ENCODE measurements at regions not wholly inside any gene's neighbourhood (a gene's known extent, or its start where the extent isn't known, plus 50 kb on each side); places are given as distances from the start of the nearest gene placed in this dataset.

DNA sequence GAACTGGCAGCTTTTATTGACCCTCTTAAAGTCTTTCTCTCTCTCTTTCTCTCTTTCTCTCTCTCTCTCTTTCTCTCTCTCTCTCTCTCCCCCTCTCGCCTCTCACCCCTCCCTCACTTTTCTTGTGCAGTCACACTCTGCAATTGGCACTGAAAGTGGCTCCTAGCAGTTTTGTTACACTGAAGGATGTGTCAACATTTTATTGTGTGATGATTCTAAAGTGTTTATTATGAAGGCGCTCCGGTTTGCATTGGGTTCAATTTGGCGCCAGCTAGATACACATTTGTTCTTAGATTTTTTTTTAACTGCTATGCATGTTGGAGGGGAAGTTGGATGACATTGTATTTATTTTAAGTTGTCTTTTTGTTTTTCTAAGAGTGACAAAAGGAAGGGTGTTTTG is 64.0 kb upstream of the CHRM3 start:
- DNase-seq: no peak

DNA sequence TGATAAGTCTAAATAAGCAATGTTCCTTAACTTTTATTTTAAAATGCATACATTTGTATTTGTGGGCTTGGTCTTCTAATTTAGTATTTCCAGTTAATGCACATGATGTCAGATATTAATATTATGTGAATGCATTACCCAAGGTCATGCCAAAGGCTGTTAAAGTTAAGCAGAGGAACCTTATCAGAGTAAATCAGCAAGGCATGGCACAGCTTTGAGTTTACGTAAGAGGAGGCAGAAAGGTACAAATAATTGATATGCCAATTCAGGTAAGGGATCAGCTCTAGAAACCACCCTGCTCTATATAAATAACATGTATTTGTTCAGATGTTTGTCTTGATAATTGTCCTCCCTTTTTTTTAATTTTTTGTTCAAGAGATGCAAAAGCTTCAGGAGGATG is 64.5 kb upstream of the CHRM3 start:
- DNase-seq: no peak

DNA sequence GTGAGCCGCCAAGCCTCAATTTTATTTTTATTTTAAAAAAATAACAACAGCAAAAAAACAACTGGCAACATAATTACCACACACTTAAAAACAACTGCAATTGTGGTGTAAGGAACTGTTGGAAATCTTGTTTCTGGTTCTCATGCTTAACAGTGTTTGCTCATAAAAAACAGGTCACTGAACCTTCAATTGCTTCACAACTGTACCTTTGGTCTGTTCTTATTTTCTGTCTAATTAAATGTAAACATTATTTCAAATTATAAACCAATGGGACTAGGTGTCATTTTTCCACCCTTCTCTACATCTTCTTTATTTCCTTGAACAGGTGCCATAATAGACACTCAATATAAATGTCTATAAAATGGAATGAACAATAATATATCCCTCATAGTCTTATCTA is 68.4 kb upstream of the CHRM3 start:
- no peak for DNase-seq

DNA sequence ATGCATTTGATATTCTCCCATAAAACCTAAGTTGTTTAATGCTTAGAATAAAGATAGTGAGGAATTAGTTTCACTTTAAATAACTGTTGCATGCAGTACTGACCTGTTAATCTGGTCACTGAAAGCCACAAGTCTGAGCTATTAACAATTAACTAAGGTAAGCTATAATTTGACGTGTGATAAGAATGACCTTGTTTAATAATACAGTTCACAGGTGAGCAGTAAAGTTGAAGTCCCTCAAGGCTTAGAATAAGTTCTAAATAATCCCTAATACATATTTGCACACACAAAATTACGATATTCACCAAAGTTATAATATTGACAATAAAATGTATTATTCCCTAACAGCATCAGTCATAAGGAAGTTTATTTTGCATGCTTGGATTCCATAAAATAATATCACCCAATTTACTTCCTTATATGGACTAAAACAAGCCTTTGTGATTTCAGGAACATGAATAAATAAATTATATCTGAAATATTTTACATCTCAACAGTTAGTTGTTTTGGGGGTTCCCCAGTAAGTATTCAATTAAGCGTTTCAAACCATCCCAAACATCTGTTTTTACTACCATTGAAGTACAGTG is 70.6 kb upstream of the CHRM3 start:
- DNase-seq: no peak

DNA sequence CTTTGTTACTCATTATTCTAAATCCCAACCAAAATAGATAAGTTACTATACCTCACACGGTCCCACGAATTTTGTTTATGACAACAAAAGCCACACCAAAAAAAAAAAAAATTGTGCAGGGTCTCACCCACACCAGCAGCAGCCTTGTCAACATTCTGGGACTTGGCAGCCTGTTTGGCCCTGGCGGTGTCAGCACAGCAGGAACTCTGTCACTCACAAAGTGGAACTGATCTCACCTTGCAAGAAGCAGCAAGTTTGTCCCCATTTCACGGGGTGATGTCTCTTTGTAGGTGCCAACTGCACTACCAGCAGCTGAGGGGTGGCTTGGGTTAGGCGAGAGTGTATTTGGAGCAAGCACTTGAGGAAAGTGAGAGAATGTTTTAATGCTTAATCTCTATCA is 75.0 kb upstream of the CHRM3 start:
- DNase-seq: no peak

DNA sequence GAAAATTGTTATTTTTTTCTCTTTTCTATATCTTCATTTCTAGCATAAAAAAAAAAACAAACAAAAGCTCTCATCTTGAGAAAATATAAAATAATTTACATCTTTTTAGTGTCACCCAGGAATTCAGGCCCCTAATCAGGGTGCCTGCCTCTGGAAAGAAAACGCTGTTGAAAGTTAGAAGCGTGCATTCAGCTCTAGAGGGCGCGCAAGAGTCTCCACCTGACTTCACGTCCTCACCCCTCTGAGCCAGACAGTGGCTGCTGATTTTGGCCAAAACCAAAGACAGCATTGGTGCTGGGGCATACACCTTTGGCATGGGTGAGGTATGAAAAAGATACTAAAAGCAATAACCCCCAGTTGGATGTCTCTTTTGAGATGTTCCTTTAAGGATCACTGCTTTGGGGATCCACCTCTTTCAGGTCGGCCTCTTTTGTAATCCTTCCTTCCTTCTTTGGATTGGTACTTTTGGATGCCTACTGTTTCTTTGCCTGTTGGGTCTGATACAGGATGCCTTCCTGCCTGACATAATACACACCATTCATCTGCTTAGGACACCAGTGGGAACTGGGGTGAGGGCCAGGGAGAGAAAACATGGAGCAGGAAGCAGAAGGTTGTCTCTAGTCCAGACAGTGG is 77.6 kb upstream of the CHRM3 start:
- no peak for DNase-seq

DNA sequence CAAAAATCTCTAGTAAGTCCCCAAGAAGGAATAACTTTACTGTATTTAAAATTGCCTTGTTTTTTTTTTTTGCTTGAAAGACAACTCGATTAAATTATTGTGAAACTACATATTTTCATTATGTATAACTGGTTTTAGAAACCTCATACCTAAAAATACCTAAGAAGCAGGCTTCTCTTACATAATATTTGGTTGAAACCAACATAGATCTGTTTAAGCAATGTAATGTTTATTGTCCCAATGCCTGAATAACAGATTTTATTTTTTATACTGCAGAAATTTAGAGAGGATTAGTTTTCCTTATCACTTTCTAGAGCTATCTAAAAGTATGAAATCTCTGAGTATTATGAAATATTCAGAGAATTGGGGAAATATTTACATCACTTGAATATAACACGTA is 78.5 kb upstream of the CHRM3 start:
- DNase-seq: no peak

DNA sequence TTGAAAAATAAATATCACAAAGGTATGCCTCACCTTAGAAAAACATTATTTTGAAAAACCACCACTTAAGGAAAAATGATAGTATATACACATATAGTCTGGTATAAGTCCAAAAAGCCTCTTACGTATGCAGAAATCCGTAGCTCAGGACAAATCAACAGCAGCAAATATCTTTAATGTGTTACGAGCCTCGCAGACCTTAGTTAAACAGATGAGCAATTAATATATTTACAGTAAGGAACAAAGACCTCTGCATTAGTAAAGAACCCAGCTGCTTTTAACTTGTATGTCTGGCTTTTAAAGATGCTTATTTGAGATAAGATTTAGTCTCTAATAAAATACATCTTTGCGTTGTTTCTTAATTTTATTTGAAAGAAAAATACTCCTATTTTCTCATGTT is 79.9 kb upstream of the CHRM3 start:
- DNase-seq: no peak

DNA sequence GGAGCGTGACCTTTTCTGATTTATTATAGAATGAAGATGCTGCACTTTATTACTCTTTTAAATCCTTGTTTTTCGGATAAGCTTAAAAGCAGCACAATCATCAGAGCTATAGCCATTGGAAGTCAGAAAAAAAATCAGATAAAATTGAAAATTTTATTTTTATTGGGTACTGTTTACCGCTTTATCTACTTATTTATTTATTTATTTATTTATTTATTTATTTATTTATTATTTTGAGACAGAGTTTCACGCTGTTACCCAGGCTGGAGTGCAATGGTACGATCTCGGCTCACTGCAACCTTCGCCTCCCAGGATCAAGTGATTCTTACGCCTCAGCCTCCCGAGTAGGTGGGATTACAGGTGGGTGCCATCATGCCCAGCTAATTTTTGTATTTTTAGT is 83.1 kb upstream of the CHRM3 start:
- DNase-seq: no peak

DNA sequence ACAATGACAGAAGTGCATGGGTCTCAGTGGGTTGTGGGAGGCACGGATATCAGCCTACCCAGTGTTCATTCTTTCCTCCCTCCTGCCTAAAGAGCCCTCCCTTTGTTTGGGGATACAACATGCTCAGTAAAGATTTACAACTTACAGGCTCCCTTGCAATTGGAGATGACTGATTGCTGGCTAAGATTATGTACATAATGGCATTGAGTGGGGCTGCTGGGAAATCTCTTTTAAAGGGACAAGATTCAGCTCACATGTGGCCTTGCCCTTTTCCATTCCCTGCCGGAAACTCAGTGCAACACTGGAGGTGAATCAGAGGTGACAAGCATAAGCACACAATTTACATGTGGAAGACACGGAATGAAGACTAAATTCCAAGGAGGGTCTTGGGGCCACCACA is 83.7 kb upstream of the CHRM3 start:
- no peak for DNase-seq

DNA sequence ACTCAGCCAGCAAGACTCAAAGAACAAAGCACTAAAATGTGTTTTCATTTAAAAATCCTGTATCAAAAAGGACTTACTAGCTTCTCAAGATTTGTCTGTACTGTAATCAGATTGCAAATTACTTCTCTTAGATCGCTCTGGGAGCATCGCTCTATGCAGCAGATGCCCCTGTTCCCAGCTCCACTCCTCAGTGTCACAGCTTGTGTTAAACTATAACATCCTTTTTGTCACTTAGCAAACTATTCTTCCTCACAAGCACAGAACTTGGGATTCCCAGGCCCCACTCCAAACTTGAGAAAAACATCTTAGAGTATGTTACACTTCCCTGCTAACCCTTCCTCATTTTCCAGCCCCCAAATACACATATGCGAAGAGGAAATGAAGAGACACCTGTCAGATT is 85.1 kb upstream of the CHRM3 start:
- DNase-seq: no peak

DNA sequence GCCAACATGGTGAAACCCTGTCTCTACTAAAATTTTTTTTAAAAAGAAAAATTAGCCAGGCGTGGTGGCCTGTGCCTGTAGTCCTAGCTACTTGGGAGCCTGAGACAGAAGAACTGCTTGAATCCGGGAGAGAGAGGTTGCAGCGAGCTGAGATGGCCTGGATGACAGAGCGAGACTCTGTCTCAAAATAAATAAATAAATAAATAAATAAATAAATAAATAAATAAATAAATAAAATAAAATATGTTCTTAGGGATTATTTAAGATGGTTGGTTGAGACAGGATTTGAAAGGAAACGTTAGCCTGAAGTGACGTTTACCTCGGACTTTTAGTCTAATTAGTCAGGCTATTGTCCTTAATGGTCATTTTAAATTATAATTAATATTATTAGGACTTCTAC is 88.5 kb upstream of the CHRM3 start:
- DNase-seq: no peak

DNA sequence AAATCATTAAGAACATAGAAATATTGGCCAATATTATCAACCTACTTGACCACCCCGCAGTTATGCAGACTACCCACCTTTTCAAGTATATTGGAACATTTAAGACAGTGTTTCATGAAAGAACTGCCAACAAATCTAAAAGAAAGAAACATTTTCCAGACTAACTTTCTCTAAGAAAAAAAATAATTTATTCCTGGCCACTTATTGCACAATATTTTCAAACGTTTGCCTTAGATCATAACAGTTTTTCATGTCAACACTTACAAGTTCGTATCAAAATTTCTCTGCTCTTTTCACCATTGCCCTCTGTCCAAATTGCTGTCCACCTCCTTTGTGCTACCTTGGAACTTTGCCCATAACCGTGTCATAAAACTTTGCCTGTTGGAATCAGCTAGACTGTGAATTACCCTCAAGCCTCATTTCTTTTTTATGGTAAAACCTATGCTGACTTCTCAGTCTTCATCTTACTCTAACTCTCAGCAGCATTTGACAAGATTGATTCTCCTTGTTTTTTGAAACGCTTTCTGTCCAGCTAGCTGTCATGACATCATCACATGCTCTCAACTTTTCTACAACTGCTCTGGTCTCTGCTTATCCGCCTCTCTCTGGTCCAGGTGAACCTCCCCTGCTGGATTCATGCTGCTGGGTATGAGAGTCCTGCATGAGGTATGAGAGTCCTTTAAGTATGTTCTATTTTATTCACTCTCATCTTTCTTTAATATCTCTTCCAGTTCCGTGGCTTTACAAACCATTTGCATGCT is 92.8 kb upstream of the CHRM3 start:
- no peak for DNase-seq

DNA sequence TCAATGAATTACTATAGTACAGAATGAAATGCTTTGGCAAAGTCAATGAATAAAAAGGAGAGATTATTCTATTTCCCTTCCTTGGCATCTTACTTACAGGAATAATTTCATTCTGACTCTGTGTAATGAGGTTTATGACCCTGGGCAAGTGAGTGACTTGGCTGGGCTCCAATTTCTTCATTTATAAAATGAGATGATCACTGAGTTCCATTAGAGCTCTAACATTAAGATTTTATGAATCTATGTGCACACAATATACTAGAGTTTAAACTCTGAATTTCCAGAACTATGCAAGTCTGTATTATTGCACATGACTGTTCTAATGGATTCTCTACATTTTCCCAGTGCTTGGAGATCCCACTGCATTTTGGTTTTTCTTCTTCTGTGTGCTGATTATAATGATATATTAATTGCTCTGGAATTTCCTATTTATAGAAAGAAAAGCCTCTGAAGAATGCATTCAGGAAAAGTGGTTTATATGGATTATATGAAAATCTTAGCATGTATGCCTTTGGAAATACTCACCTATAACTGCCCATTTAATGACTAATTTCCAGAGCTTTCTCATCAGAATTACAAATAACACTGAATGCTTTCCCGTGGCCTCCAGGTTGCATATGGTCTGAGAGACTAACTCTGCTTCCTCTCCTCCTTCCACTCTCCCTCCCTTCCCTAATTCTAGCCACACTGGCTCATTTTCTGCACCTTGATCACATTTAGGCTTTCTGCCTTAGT is 97.4 kb upstream of the CHRM3 start:
- no peak for DNase-seq

DNA sequence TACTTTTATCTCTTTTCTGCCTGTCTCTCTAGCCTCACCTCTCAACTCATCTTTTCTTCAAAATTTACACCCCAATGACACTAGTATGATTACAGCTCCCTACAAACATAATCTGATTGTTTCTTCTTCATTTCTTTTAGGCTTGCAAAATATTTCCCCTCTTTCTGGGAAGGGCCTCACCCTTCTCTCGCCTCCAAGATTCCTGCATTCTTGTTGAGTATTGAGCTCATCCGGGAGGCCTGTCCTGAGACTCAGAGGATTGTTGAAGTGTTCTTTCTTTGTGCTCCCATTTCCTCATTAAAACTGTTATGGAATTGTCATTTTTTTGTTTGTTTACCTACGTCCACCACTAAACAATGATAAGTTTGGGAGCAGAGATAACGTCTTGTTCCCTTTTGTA is 99.1 kb upstream of the CHRM3 start:
- no peak for DNase-seq

DNA sequence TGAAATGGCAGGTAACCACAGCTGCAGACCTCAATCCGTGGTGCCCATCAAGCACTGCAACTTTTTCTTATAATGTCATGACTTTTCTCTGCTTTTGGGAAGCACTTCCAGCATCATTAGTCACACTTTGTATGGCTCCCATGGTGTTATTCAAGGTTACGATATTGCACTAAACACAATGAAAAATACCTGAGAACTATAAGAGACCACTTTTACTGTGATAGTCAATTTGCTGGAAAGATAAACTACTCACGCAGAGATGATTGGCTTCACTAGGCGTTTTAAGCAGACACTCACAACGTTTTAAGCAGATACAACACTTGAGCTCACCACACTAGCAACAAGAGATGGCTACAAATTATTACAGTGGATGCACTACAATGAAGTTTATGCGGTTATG is 103.2 kb upstream of the CHRM3 start:
- DNase-seq: no peak

DNA sequence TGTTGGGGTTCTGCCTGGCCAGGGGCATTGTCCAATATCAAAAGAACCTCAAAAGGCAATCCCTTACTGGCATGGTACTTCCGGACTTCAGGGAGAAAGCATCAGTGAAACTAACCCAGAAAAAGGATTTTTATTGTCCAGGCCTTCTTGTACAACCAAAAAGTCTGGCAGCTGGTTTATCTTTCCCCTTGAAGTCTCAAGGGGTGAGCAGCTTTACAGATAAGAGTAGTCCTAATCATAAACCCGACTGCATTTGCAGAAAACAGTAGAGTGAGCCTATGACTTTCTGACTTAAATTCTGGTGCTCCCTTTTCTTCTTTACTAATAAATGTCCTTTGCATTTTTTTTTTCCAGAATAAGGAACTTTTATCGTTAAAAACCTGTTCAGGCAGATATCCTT is 104.0 kb upstream of the CHRM3 start:
- no peak for DNase-seq

DNA sequence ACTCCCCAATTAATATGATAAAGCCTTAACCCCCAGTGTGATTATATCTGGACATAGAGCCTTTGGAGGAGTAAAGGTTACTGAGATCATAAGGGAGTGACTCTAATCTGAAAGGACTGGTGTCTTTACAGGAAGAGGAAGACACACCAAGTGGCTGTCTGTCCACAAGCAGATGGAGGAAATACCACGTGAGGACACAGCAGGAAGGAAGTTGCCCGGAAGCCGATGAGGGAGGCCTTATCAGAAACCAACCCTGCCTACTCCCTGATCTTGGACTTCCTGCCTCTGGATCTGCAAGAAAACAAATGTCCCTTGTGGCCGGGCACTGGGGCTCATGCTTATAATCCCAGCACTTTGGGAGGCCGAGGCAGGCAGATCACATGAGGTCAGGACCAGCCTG is 110.3 kb upstream of the CHRM3 start:
- DNase-seq: no peak

DNA sequence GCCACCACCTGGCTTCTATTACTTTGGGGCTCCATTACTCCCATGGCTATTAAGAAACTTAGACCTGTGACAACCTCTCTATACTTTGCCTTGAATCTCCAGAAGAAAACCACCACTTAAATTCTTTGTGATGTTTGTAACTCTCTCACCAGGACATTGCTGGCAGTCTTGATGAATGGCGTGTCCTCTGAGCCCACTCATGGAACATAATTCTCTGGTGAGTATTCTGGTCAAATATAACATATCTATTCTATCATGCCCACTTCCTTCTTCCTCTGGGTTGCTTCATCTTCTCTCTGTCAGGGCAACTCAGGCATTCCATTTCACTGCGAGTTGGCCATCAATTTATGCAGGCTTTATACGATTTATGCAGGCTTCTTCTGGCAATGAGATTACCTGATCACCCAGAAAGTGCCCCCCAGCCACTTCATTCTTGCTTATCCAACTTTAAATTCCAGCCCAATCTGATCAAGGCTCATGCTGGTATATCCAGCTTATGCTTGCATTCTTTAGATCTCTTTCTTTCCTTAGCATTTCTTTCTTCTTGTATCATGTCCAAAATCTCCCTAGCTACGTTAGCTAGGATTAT is 112.0 kb upstream of the CHRM3 start:
- no peak for DNase-seq

DNA sequence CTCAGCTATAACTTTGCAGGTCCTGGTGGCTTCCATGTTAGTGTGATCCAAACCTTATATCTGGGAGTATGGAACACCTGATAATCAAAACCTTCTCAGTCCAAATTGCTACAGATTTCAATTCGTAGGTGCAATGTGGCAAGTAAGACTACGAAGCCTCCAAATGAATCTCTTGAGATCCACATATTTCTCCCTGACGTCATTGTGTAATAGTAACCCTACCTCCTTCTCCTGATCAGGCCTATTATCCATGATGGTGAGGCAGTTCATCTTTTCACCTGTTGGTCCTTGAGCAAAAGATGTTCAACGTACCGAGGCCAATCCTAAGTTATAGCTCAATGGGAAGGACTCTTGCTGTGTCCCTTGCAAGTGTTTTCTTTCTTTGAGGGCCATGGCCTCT is 115.9 kb upstream of the CHRM3 start:
- DNase-seq: no peak

DNA sequence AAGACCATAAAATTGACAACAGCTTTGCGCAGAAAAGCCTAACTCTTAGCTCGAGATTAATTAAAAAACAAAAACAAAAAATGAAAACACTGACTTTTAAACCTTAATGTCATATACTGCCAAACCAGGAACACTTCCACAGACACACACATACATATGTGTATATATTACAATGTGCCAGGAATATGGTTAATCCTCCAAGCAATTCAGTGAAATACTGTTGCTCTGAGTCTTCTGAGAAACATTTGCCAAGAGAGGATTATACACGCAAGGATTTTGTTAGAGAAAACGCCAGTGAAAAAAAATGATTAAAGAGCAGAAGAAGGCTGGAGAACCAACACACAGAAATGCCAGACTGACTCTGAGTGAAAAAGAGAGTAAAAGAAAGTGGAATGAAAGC is 116.7 kb upstream of the CHRM3 start:
- no peak for DNase-seq

DNA sequence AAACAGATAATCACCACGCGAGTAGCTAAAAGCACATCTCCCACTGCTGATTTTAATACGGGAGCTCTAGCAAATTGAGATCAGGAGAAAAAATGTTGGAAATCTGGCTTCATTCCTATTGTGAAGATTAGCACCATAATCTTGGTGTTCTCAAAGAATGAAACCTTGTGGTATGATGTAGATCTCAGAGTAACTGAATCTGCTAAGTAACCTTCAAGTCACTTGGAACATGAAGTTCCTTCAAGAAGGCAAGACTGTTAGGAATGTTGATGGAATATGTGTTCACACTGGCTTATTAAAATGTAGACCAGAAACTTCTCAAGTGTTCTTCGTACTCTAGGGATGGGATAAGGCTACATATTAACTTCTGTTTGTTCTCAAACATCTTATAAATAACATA is 117.4 kb upstream of the CHRM3 start:
- DNase-seq: no peak

DNA sequence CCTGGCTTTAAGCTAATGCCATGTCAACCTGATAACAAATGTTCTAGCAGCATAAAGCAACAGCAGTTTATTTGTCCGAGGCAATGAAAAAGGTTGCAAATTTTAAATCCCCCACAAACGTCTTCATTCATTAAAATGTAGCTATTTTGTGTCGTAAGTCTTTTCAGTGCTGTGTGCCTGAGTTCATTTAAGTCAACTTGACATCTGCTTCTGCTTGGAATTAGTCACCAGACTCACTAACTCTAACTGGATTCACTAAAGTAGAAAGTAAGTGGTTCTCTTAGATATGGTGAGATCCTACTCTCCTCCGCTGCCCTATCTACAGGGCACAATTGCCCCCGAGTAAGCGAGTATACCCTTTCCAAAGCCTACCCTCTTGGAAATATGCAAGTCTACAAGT is 118.4 kb upstream of the CHRM3 start:
- DNase-seq: no peak

DNA sequence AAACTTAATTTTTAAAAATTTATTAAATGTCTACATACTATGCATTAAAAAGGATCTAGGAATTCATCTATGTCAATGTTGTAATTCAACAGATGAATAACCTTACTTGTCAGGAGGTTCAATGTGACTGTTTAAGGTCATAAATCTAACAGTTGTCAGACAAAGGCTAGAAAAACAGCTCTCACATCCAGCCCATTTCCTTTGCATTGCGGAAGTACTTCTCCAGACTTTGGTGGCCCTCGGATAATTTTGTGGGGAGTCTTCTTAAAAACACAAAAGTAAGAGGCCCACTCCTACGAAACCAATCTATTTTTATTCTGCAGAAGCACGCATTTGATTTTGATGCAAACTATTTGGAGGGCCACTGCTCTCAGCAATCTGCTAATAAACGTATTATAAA is 122.6 kb upstream of the CHRM3 start:
- DNase-seq: no peak

Measured in NCI-H1694 (cell line).